Left lung (tissue), 4 donors: ENCODE measurements at regions not wholly inside any gene's neighbourhood (a gene's known extent, or its start where the extent isn't known, plus 50 kb on each side); places are given as distances from the start of the nearest gene placed in this dataset.

ENCODE experiments used
- ATAC-seq: fragments of 200-7000 bp; cut with Tn5 transposase; one replicate; pipeline ENCODE4 v1.9.1; 2020; ENCODE audit warnings: moderate library complexity
- DNase-seq, 4 donors: peaks; one replicate each; pipeline ENCODE4 v3.0.0-alpha.2; 2013 to 2020
- H3K27ac ChIP-seq, 2 donors: fragments of 200-600 bp; sonication (generic) in 1 of 2; one replicate each; pipeline versions ENCODE4 v1.5.0 to v1.8.0; 2020 to 2021
- H3K27me3 ChIP-seq, 2 donors: fragments of 200-600 bp; sonication (generic) in 1 of 2; one replicate each; pipeline versions ENCODE4 v1.5.0 to v1.8.0; 2020 to 2021
- H3K36me3 ChIP-seq, 2 donors: fragments of 200-600 bp; sonication (generic) in 1 of 2; one replicate each; pipeline versions ENCODE4 v1.5.0 to v1.8.0; 2020 to 2021
- H3K4me1 ChIP-seq, 2 donors: fragments of 200-600 bp; one replicate each; pipeline ENCODE4 v1.8.0; 2021
- H3K4me3 ChIP-seq, 2 donors: fragments of 200-600 bp; sonication (generic) in 1 of 2; one replicate each; pipeline versions ENCODE4 v1.5.0 to v1.8.0; 2020 to 2021; ENCODE audit warnings: mild to moderate bottlenecking in 1 of 2
- H3K9me3 ChIP-seq, 2 donors: fragments of 200-600 bp; sonication (generic) in 1 of 2; one replicate each; pipeline versions ENCODE4 v1.5.0 to v1.8.0; 2020 to 2021
- intact Hi-C, 2 donors: fragments of 100-400 bp; cut with DNase I; formaldehyde crosslinking; loops; one replicate each; pipeline versions ENCODE4 v1.11.2 to v1.14.2; 2022
- TF ChIP-seq, protein P1 (sequence below), 2 donors: fragments of 200-600 bp; sonication (generic) in 1 of 2; IDR thresholded peaks; one replicate each; pipeline versions ENCODE4 v1.5.0 to v1.8.0; 2021; ENCODE audit warnings: antibody characterized with exemption in 2 of 2
- donor health status: DM: no; HTN: yes; CAD: no.
- donor health status: DM: no; HTN: no; CAD: no.

DNA sequence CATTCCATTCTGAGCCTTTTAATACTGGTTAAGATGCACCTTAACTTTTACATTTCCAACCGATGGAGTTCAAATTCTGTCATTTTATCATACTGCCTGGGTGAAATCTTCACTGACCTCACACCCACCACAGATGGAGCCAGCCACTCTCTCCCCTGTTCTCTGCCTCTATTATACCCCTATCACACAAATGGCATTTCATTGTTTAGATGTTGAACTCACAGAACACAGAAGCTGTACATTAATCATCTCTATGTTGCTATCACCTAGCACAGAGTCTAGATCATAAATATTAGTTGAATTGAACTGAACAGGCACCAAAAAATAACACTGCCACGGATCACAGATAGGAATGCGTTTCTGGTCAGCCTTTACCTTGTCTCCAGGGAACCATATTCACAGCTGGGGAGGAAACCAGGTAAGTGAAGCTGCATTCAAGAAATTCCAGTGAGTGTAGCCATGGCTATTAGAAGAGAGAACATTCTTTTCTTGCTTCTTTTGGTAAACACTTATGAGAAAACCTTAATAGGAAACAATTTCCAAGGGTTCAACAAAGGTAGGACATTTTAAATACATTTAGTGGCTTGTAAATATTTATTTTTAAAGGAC, 194.9 kb upstream of the RMST start:
- intact Hi-C loops = no loop called here
- H3K27ac ChIP-seq = no peak overlapping the region
- no peak overlapping the region for H3K4me3 ChIP-seq
- H3K4me1 ChIP-seq = no peaks in the 10 kb centered on the region
- DNase-seq (no peak), ATAC-seq (no peak)
- TF ChIP-seq, protein P1, sequence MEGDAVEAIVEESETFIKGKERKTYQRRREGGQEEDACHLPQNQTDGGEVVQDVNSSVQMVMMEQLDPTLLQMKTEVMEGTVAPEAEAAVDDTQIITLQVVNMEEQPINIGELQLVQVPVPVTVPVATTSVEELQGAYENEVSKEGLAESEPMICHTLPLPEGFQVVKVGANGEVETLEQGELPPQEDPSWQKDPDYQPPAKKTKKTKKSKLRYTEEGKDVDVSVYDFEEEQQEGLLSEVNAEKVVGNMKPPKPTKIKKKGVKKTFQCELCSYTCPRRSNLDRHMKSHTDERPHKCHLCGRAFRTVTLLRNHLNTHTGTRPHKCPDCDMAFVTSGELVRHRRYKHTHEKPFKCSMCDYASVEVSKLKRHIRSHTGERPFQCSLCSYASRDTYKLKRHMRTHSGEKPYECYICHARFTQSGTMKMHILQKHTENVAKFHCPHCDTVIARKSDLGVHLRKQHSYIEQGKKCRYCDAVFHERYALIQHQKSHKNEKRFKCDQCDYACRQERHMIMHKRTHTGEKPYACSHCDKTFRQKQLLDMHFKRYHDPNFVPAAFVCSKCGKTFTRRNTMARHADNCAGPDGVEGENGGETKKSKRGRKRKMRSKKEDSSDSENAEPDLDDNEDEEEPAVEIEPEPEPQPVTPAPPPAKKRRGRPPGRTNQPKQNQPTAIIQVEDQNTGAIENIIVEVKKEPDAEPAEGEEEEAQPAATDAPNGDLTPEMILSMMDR (IDR thresholded peaks at IDR 0.05) = no peak
- H3K27me3 ChIP-seq = no peaks in the 10 kb centered on the region
- peaks cover 0 to 20% of the 10 kb centered on the region in 2 donors for H3K9me3 ChIP-seq
- no peaks in the 10 kb centered on the region for H3K36me3 ChIP-seq

DNA sequence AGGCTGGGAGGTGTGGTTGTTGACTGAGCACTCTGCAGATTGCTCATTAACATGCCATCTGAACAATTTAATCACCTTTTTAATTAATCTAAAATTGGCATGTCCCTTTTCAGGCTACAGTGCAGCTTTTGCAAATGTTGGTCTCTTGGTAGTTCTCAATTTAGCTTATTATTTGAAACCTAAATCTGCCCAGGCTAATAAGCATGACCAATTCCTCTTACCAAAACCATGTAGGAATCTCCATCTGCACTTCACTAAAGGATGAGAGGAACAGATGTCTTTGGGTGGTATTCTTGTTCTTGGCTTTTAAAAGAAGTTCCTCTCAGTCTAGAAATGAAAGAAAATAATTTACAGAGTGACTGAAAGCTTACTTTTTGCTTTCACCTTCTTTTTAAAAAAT, 190.1 kb upstream of the RMST start:
- DNase-seq = no peak
- intact Hi-C loops = no loop called here
- Histone ChIP-seq H3K27ac (no peak overlapping the region), H3K9me3 (peaks cover 0 to 20% of the 10 kb centered on the region in 2 donors), H3K4me3 (no peak overlapping the region), H3K4me1 (no peaks in the 10 kb centered on the region), H3K36me3 (no peaks in the 10 kb centered on the region), H3K27me3 (peaks cover 0 to 12% of the 10 kb centered on the region in 2 donors)
- TF ChIP-seq, protein P1 (IDR thresholded peaks at IDR 0.05) = no peak
- ATAC-seq = no peak

DNA sequence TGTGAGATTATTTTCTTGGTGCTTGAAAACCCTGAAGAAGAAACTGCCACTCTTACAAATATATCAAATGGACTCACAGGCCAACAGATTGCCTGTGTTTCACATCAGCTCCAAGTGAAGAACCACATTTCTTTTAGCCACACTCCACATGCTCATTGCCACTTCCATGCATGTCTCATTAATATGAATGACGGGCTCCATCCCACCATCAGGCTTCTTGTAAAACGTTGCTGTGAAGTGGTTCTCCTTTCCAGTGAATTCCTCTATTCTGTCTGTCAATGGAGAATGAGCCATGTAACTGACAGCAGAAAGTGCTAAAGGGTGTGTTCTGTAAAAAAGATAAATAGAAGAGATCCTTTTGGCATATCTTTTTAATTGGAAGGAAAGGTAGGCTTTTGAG, 188.2 kb upstream of the RMST start:
- no peak for DNase-seq
- Histone ChIP-seq H3K4me1 (no peaks in the 10 kb centered on the region), H3K27ac (no peak overlapping the region), H3K27me3 (peaks cover 0 to 12% of the 10 kb centered on the region in 2 donors), H3K36me3 (no peaks in the 10 kb centered on the region), H3K4me3 (no peak overlapping the region), H3K9me3 (peaks cover 0 to 12% of the 10 kb centered on the region in 2 donors)
- intact Hi-C loops = no loop called here
- TF ChIP-seq, protein P1 (IDR thresholded peaks at IDR 0.05) = no peak
- no peak for ATAC-seq

DNA sequence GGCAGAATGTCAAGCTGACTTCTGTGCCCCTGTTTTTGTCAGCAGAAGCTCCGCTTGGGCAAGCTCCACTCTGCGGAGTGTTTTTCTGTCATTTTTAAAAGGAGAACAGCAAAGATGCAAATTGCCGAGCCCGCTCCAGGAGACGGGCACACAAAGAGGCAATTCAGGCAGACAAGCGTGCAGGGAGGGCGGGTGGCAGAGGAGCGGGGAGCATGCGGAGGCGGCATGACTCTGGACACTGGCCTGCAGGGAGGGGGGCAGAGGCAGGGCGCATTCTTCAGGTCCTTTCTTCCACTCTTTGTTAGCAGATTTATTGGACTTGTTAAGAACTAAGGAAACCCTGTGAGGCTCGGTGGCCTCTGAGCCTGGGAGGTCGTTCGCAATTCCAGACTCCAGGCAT, 187.3 kb upstream of the RMST start:
- Histone ChIP-seq H3K36me3 (no peaks in the 10 kb centered on the region), H3K4me3 (no peak overlapping the region), H3K27ac (no peak overlapping the region), H3K9me3 (peaks cover 0 to 10% of the 10 kb centered on the region in 2 donors), H3K4me1 (no peaks in the 10 kb centered on the region), H3K27me3 (peaks cover 0 to 12% of the 10 kb centered on the region in 2 donors)
- intact Hi-C loops = no loop called here
- peak in 2 of 4 donors; percentile 10 to 53 for DNase-seq
- no peak for ATAC-seq
- TF ChIP-seq, protein P1 (IDR thresholded peaks at IDR 0.05) = no peak

DNA sequence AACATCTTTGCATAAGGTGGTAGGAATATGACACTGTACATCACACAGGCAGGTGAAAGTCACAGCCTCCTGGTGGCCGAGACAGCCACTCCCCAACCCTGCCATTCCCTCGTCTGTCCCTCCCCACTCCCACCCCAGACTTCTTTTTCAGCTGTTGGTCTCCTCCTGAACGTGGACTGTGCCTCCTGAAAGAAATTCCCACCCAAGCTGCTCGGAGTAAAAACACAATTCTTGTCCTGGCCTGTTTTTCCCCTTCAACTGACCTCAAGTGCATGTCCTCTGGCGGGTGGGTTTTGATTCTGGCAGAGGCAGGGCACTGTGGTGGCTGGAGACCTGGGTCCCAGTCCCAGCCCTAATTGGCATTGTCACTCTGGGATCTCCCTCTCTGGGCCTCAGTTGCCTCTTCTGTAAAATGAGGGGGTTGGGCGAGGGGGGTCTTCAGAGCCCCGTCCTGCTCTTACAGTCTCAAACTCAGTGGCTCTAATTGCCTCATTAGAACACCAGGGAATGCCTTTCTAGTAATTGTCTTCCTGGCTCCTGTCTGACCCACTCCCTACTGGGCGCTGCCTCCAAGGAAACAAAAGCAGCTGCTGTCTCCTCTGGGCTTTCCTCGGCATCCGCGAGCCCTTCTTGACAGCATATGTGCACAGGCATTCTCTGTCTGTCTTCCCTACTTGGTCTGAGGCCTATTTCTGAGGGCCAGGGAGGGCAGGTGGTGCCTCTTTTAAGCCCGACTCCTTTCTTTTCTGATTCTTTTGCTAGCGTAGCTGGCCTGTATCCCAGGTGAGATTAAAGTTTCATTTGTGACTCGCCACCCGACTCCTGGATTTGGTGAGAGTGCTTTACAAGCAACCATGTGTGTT, 186.6 kb upstream of the RMST start:
- TF ChIP-seq, protein P1 (IDR thresholded peaks at IDR 0.05) = no peak
- no peak overlapping the region for H3K27ac ChIP-seq
- DNase-seq (no peak), ATAC-seq (no peak)
- no peaks in the 10 kb centered on the region for H3K36me3 ChIP-seq
- no peak overlapping the region for H3K4me3 ChIP-seq
- peaks cover 0 to 12% of the 10 kb centered on the region in 2 donors for H3K27me3 ChIP-seq
- H3K9me3 ChIP-seq = peaks cover 0 to 10% of the 10 kb centered on the region in 2 donors
- intact Hi-C loops = no loop called here
- H3K4me1 ChIP-seq = no peaks in the 10 kb centered on the region
